Occipital lobe (tissue), 1 donor: ENCODE measurements at regions not wholly inside any gene's neighbourhood (a gene's known extent, or its start where the extent isn't known, plus 50 kb on each side); places are given as distances from the start of the nearest gene placed in this dataset.
"Not testable (repeated sequence)": the region's sequence is repeated elsewhere in the genome, so short reads cannot be mapped to it uniquely, and the experiment has no call there.

ENCODE experiments used
- DNase-seq: peaks from one replicate; lab custom pipeline; 2025; lab: John Stamatoyannopoulos, UW

- not testable (repeated sequence) for DNase-seq
Observed at GRCh38 chr10:46645110-46645509, 66.2 kb downstream of the SYT15 start.

- not testable (repeated sequence) for DNase-seq
Observed at GRCh38 chr10:46646132-46646531, 67.2 kb downstream of the SYT15 start.

- DNase-seq, result not testable (repeated sequence)
Observed at GRCh38 chr10:46650967-46651366, 72.0 kb downstream of the SYT15 start.

- DNase-seq, result not testable (repeated sequence)
Observed at GRCh38 chr10:46657437-46657836, 78.5 kb downstream of the SYT15 start.

- not testable (repeated sequence) for DNase-seq
Observed at GRCh38 chr10:46660027-46660834, 81.3 kb downstream of the SYT15 start.

- not testable (repeated sequence) for DNase-seq
Observed at GRCh38 chr10:46660835-46661164, 81.9 kb downstream of the SYT15 start.

GRCh38 chr10:46665536-46665935, 86.6 kb downstream of the SYT15 start:
- DNase-seq, result not testable (repeated sequence)

GRCh38 chr10:46668357-46668997, 89.5 kb downstream of the SYT15 start:
- not testable (repeated sequence) for DNase-seq

GRCh38 chr10:46677836-46678435, 99.0 kb downstream of the SYT15 start:
- DNase-seq, result not testable (repeated sequence)

GRCh38 chr10:46691397-46691796, 112.5 kb downstream of the SYT15 start:
- not testable (repeated sequence) for DNase-seq

- DNase-seq, result not testable (repeated sequence)
Observed at GRCh38 chr10:46693218-46693617, 114.3 kb downstream of the SYT15 start.

GRCh38 chr10:46717264-46717663, 138.3 kb downstream of the SYT15 start:
- DNase-seq, result not testable (repeated sequence)

- not testable (repeated sequence) for DNase-seq
Observed at GRCh38 chr10:46718014-46718413, 139.1 kb downstream of the SYT15 start.

GRCh38 chr10:46720386-46720785, 141.5 kb downstream of the SYT15 start:
- DNase-seq, result not testable (repeated sequence)

GRCh38 chr10:46720811-46721518, 142.0 kb downstream of the SYT15 start:
- not testable (repeated sequence) for DNase-seq

- DNase-seq, result not testable (repeated sequence)
Observed at GRCh38 chr10:46724258-46724657, 145.3 kb downstream of the SYT15 start.

GRCh38 chr10:46728359-46728758, 149.4 kb downstream of the SYT15 start:
- not testable (repeated sequence) for DNase-seq

- DNase-seq, result not testable (repeated sequence)
Observed at GRCh38 chr10:46730729-46731128, 151.8 kb downstream of the SYT15 start.

GRCh38 chr10:46733635-46734261, 154.8 kb downstream of the SYT15 start:
- not testable (repeated sequence) for DNase-seq

- DNase-seq, result not testable (repeated sequence)
Observed at GRCh38 chr10:46734262-46734642, 155.3 kb downstream of the SYT15 start.

- not testable (repeated sequence) for DNase-seq
Observed at GRCh38 chr10:46739919-46740318, 161.0 kb downstream of the SYT15 start.
